ENCODE measurements at regions not wholly inside any gene's neighbourhood (a gene's known extent, or its start where the extent isn't known, plus 50 kb on each side); places are given as distances from the start of the nearest gene placed in this dataset.

DNA sequence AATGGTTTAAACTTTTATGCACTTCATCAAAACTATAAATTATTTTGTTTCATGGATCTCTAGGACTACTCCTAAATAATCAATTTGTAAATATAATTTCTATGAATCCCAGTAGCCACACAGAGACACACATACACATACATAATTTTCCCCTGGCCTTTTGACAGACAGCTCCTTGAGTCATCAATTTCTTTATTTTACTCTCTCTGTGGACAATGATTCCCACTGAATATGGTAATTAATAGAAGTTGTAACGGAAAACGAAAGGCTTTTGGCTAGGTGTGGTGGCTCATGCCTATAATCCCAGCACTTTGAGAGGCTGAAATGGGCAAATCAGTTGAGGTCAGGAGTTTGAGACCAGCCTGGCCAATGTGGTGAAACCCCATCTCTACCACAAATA is 235.1 kb downstream of the EPHA4 start:
- H3K9me3 ChIP-seq (ENCODE audit: insufficient read depth, low read depth, low read length): no peaks in the 10 kb centered on the region
- no peak for FAIRE-seq
- no peak overlapping the region for H3K4me3 Mint-ChIP-seq (ENCODE audit: unreplicated experiment)

DNA sequence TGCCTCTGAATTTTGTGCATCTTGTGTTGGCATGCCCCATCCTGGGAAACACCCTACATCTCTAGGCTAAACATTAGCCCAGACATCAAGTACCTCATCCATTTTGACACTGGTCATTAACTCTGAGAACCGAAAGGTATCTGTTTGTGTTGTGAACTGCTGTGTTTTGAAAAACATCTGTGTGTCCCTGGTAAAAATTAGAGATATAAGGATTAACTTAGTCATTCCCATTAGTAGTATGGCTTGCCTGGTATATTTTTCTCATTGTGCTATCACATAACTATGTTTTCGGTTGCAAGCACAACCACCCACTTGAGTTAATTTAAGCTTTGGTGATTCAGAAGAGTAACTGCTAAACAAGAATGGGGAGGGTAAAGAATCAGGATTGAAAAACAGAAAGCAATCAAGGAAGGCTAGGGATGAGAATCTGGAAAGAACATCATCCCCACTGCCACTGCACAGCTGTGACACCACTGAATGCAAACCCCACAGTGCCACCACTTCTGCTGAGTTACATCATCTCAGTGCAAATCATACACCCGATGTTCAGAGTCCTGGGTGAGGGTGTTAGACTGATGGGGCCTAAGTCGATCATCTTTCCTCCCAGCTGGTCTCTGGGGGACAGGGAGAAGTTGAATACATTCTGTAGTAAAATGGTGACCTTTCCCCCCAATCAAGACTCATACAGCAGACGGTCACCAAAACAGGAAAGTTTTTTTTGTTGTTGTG is 234.0 kb downstream of the EPHA4 start:
- Mint-ChIP-seq H3K4me3 (ENCODE audit: unreplicated experiment) (no peak overlapping the region), H3K27ac (ENCODE audit: unreplicated experiment) (no peak overlapping the region), H3K4me1 (ENCODE audit: low read depth, unreplicated experiment) (no peaks in the 10 kb centered on the region), H3K36me3 (ENCODE audit: low read depth, unreplicated experiment) (no peaks in the 10 kb centered on the region), H3K27me3 (ENCODE audit: low read depth, unreplicated experiment) (peaks cover 5% of the 10 kb centered on the region), H3K9me3 (ENCODE audit: unreplicated experiment) (no peaks in the 10 kb centered on the region)
- Histone ChIP-seq H4K20me1 (ENCODE audit: insufficient read depth, low read length) (no peaks in the 10 kb centered on the region), H3K79me2 (ENCODE audit: insufficient read depth, low read length) (no peaks in the 10 kb centered on the region), H3K27ac (ENCODE audit: low read depth, low read length) (no peak overlapping the region), H3K27me3 (ENCODE audit: insufficient read depth, low read length) (no peaks in the 10 kb centered on the region), H3K4me2 (ENCODE audit: low read length) (no peak overlapping the region), H3K9me3 (ENCODE audit: insufficient read depth, low read depth, low read length) (no peaks in the 10 kb centered on the region), H3K9ac (ENCODE audit: low read length) (no peak overlapping the region), H3K36me3 (ENCODE audit: insufficient read depth, low read length) (no peaks in the 10 kb centered on the region), H2AFZ (ENCODE audit: low read depth, low read length) (no peak overlapping the region), H3K4me3 (ENCODE audit: insufficient read depth, low read depth, low read length) (no peak overlapping the region), H3K4me1 (ENCODE audit: insufficient read depth, low read length) (no peaks in the 10 kb centered on the region)
- no peak for DNase-seq (ENCODE audit: low read depth)
- no peak for FAIRE-seq
- TF ChIP-seq, protein P1, sequence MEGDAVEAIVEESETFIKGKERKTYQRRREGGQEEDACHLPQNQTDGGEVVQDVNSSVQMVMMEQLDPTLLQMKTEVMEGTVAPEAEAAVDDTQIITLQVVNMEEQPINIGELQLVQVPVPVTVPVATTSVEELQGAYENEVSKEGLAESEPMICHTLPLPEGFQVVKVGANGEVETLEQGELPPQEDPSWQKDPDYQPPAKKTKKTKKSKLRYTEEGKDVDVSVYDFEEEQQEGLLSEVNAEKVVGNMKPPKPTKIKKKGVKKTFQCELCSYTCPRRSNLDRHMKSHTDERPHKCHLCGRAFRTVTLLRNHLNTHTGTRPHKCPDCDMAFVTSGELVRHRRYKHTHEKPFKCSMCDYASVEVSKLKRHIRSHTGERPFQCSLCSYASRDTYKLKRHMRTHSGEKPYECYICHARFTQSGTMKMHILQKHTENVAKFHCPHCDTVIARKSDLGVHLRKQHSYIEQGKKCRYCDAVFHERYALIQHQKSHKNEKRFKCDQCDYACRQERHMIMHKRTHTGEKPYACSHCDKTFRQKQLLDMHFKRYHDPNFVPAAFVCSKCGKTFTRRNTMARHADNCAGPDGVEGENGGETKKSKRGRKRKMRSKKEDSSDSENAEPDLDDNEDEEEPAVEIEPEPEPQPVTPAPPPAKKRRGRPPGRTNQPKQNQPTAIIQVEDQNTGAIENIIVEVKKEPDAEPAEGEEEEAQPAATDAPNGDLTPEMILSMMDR (IDR thresholded peaks at IDR 0.05; ENCODE audit: insufficient read depth, low read depth, low read length): no peak
- TF ChIP-seq EZH2 (IDR thresholded peaks at IDR 0.05; ENCODE audit: insufficient read depth, low read length): no peak

More for the DNA sequence above, 235.1 kb downstream of the EPHA4 start:
- Histone ChIP-seq H3K27ac (ENCODE audit: low read depth, low read length) (no peak overlapping the region), H3K4me3 (ENCODE audit: insufficient read depth, low read depth, low read length) (no peak overlapping the region), H3K4me1 (ENCODE audit: insufficient read depth, low read length) (no peaks in the 10 kb centered on the region), H3K27me3 (ENCODE audit: insufficient read depth, low read length) (no peaks in the 10 kb centered on the region), H3K4me2 (ENCODE audit: low read length) (no peak overlapping the region), H3K36me3 (ENCODE audit: insufficient read depth, low read length) (no peaks in the 10 kb centered on the region), H2AFZ (ENCODE audit: low read depth, low read length) (no peak overlapping the region), H3K79me2 (ENCODE audit: insufficient read depth, low read length) (no peaks in the 10 kb centered on the region), H3K9ac (ENCODE audit: low read length) (no peak overlapping the region), H4K20me1 (ENCODE audit: insufficient read depth, low read length) (no peaks in the 10 kb centered on the region)
- H3K4me1 Mint-ChIP-seq (ENCODE audit: low read depth, unreplicated experiment): no peaks in the 10 kb centered on the region
- H3K9me3 Mint-ChIP-seq (ENCODE audit: unreplicated experiment): peaks cover 3% of the 10 kb centered on the region
- no peak for TF ChIP-seq EZH2 (IDR thresholded peaks at IDR 0.05; ENCODE audit: insufficient read depth, low read length)
- TF ChIP-seq, protein P1 (IDR thresholded peaks at IDR 0.05; ENCODE audit: insufficient read depth, low read depth, low read length): no peak
- H3K27me3 Mint-ChIP-seq (ENCODE audit: low read depth, unreplicated experiment): peaks cover 5% of the 10 kb centered on the region
- H3K27ac Mint-ChIP-seq (ENCODE audit: unreplicated experiment): no peak overlapping the region
- no peaks in the 10 kb centered on the region for H3K36me3 Mint-ChIP-seq (ENCODE audit: low read depth, unreplicated experiment)
- no peak for DNase-seq (ENCODE audit: low read depth)

DNA sequence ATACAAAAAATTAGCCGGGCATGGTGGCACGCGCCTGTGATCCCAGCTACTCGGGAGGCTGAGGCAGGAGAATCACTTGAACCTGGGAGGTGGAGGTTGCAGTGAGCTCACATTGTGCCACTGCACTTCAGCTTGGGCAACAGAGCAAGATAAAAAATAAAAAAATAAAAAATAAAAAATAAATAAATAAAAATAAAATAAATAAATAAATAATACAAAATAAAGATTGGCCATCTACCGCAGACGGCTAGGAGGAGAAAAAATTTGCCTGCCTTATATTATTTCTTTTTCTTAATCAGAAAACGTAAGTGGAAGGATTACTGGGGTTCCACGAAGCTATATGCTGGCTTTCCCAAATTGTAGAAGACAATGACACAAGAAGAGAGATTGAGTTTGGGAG is 229.7 kb downstream of the EPHA4 start:
- TF ChIP-seq EZH2 (IDR thresholded peaks at IDR 0.05; ENCODE audit: insufficient read depth, low read length): no peak
- TF ChIP-seq, protein P1 (IDR thresholded peaks at IDR 0.05; ENCODE audit: insufficient read depth, low read depth, low read length): no peak
- Histone ChIP-seq H3K9me3 (ENCODE audit: insufficient read depth, low read depth, low read length) (no peaks in the 10 kb centered on the region), H3K9ac (ENCODE audit: low read length) (no peak overlapping the region), H4K20me1 (ENCODE audit: insufficient read depth, low read length) (no peaks in the 10 kb centered on the region), H3K27me3 (ENCODE audit: insufficient read depth, low read length) (no peaks in the 10 kb centered on the region), H3K4me3 (ENCODE audit: insufficient read depth, low read depth, low read length) (no peak overlapping the region), H3K36me3 (ENCODE audit: insufficient read depth, low read length) (no peaks in the 10 kb centered on the region), H3K4me2 (ENCODE audit: low read length) (no peak overlapping the region), H3K4me1 (ENCODE audit: insufficient read depth, low read length) (no peaks in the 10 kb centered on the region), H3K79me2 (ENCODE audit: insufficient read depth, low read length) (no peaks in the 10 kb centered on the region), H2AFZ (ENCODE audit: low read depth, low read length) (no peak overlapping the region), H3K27ac (ENCODE audit: low read depth, low read length) (no peak overlapping the region)
- DNase-seq (ENCODE audit: low read depth) (no peak), FAIRE-seq (no peak)
- Mint-ChIP-seq H3K27me3 (ENCODE audit: low read depth, unreplicated experiment) (peaks cover 2% of the 10 kb centered on the region), H3K36me3 (ENCODE audit: low read depth, unreplicated experiment) (no peaks in the 10 kb centered on the region), H3K4me3 (ENCODE audit: unreplicated experiment) (no peak overlapping the region), H3K9me3 (ENCODE audit: unreplicated experiment) (no peaks in the 10 kb centered on the region), H3K27ac (ENCODE audit: unreplicated experiment) (no peak overlapping the region), H3K4me1 (ENCODE audit: low read depth, unreplicated experiment) (no peaks in the 10 kb centered on the region)
